ENCODE measurements at regions not wholly inside any gene's neighbourhood (a gene's known extent, or its start where the extent isn't known, plus 50 kb on each side); places are given as distances from the start of the nearest gene placed in this dataset.
A peak's percentile ranks its signal among the peaks of the same experiment; 100 is the strongest.

DNA sequence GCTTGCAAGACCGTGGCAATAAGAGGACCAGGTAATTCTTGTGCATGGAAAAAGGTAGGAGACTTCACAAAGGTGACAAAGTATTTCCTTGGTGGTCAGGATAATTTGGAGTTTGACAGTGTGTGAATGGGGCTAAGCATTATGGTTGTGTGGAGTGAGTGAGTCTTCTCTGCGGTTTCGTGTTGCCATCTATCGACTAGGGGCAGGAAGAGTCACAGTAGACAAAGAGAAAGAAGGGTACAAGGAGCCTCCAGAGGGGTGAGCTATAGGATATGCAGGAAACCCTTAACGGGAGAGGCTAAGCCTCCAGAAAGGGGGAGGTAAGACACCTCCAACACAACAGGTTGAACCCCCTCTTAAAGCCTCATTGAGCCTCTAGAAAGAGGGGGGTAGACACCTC is 64.0 kb upstream of the RANBP6 start:
- peaks cover 2% of the 10 kb centered on the region for H3K4me1 ChIP-seq (ENCODE audit: control insufficient read depth, insufficient read depth, low read length)
- H3K27me3 ChIP-seq (ENCODE audit: control insufficient read depth, insufficient read depth), result no peaks in the 10 kb centered on the region
- DNase-seq, result no peak
- H3K4me3 ChIP-seq (ENCODE audit: low read length), result peak overlapping the region; percentile 60
- WGBS, result 94% methylated on average over 5 of the region's 5 CpGs
- no peaks in the 10 kb centered on the region for H3K9me3 ChIP-seq (ENCODE audit: control insufficient read depth, low read length)
- intact Hi-C loops (cut with DNase I), result no loop called here
- H3K27ac ChIP-seq (ENCODE audit: low read length), result no peak overlapping the region
- ATAC-seq, result no peak

GRCh38 chr9:6078382-6079105 is 63.1 kb upstream of the RANBP6 start:
- Histone ChIP-seq H3K9me3 (ENCODE audit: control insufficient read depth, low read length) (no peaks in the 10 kb centered on the region), H3K27me3 (ENCODE audit: control insufficient read depth, insufficient read depth) (no peaks in the 10 kb centered on the region), H3K4me1 (ENCODE audit: control insufficient read depth, insufficient read depth, low read length) (peaks cover 2% of the 10 kb centered on the region), H3K27ac (ENCODE audit: low read length) (no peak overlapping the region), H3K4me3 (ENCODE audit: low read length) (no peak overlapping the region)
- ATAC-seq, result no peak
- no peak for DNase-seq
- WGBS, result 44% methylated on average over 5 of the region's 5 CpGs
- intact Hi-C loops (cut with DNase I), result no loop called here

DNA sequence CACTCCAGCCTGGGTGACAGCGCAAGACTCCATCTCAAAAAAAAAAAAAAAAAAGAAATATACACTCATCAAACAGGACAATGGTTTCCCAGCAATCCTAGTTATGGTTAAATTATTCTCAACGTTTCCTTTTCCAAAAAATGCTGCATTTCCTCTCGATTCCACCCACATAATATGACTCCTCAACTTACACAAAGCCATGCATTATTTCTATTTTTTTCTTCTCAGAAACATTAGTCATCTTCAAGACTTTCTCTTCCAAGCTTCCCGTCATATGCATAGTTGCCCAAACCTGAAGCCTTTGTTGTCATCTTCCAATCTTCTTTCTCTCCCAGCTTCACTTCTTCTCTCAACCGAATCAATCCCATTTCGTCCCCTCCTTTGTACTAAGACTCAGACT is 61.4 kb upstream of the RANBP6 start:
- ATAC-seq, result no peak
- WGBS, result 59% methylated on average over 6 of the region's 6 CpGs
- intact Hi-C loops (cut with DNase I), result no loop called here

DNA sequence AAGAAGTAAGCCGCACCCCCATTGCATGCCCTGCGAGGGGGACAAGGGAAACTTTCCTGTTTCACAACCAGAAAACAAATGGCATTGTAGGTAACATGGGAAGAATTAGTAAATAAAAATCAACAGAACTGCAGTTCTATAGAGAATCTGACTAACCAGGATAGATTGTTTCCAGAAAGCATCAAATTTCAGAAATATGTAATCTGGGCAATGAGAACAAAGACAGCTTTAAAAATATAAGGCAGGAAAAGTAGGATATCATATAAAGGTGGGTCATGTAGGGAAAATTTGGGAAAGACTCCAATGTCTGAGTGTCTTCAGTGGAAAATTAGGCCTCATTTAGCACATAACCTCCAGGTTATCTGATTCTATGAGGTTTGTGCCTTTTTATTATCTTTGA is 58.3 kb upstream of the RANBP6 start:
- H3K27me3 ChIP-seq (ENCODE audit: control insufficient read depth, insufficient read depth), result no peaks in the 10 kb centered on the region
- no peak for DNase-seq
- ATAC-seq, result no peak
- peaks cover 2% of the 10 kb centered on the region for H3K4me1 ChIP-seq (ENCODE audit: control insufficient read depth, insufficient read depth, low read length)
- no peak overlapping the region for H3K27ac ChIP-seq (ENCODE audit: low read length)
- intact Hi-C loops (cut with DNase I), result no loop called here
- 90% methylated on average over 2 of the region's 2 CpGs for WGBS
- no peak overlapping the region for H3K4me3 ChIP-seq (ENCODE audit: low read length)
- H3K9me3 ChIP-seq (ENCODE audit: control insufficient read depth, low read length), result peaks cover 2% of the 10 kb centered on the region

More for the DNA sequence above, 61.4 kb upstream of the RANBP6 start:
- Histone ChIP-seq H3K27me3 (ENCODE audit: control insufficient read depth, insufficient read depth) (no peaks in the 10 kb centered on the region), H3K9me3 (ENCODE audit: control insufficient read depth, low read length) (no peaks in the 10 kb centered on the region), H3K4me3 (ENCODE audit: low read length) (no peak overlapping the region), H3K4me1 (ENCODE audit: control insufficient read depth, insufficient read depth, low read length) (peaks cover 2% of the 10 kb centered on the region), H3K27ac (ENCODE audit: low read length) (no peak overlapping the region)
- DNase-seq, result no peak

GRCh38 chr9:6072865-6073264 is 57.4 kb upstream of the RANBP6 start:
- WGBS, result 67% methylated on average over 7 of the region's 7 CpGs
- no peaks in the 10 kb centered on the region for H3K27me3 ChIP-seq (ENCODE audit: control insufficient read depth, insufficient read depth)
- no peak overlapping the region for H3K27ac ChIP-seq (ENCODE audit: low read length)
- ATAC-seq (no peak), DNase-seq (peak in 1 of 3 donors; percentile 57)
- intact Hi-C loops (cut with DNase I), result no loop called here
- no peak overlapping the region for H3K4me3 ChIP-seq (ENCODE audit: low read length)
- peaks cover 2% of the 10 kb centered on the region for H3K4me1 ChIP-seq (ENCODE audit: control insufficient read depth, insufficient read depth, low read length)
- H3K9me3 ChIP-seq (ENCODE audit: control insufficient read depth, low read length), result peaks cover 2% of the 10 kb centered on the region

DNA sequence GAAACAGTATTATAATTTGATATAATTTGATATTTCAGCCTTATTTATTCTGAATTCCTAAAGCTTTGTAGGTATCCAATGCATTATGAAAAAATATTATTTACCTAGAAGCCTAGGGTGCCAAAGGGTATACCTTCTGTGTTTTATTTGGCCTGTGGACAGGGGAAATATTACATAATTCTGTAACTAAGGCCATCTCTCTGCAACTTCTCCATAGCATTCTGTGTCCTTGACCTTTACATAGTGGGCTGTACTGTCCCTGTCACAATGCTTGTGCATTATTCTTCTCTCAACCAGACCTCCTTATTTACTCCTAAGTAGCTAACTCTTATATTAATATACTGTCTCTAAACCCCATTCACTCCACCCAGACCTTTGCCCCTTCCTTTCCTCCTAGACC is 57.0 kb upstream of the RANBP6 start:
- intact Hi-C loops (cut with DNase I), result no loop called here
- Histone ChIP-seq H3K9me3 (ENCODE audit: control insufficient read depth, low read length) (peaks cover 2% of the 10 kb centered on the region), H3K4me3 (ENCODE audit: low read length) (no peak overlapping the region), H3K27me3 (ENCODE audit: control insufficient read depth, insufficient read depth) (no peaks in the 10 kb centered on the region), H3K27ac (ENCODE audit: low read length) (no peak overlapping the region), H3K4me1 (ENCODE audit: control insufficient read depth, insufficient read depth, low read length) (peaks cover 2% of the 10 kb centered on the region)
- no peak for DNase-seq
- no peak for ATAC-seq

- no peak for DNase-seq
- peaks cover 2% of the 10 kb centered on the region for H3K9me3 ChIP-seq (ENCODE audit: control insufficient read depth, low read length)
- H3K4me3 ChIP-seq (ENCODE audit: low read length), result no peak overlapping the region
- no peaks in the 10 kb centered on the region for H3K4me1 ChIP-seq (ENCODE audit: control insufficient read depth, insufficient read depth, low read length)
- no peak overlapping the region for H3K27ac ChIP-seq (ENCODE audit: low read length)
- peak in 1 of 2 donors; percentile 41 for ATAC-seq
- intact Hi-C loops (cut with DNase I), result no loop called here
- H3K27me3 ChIP-seq (ENCODE audit: control insufficient read depth, insufficient read depth), result no peaks in the 10 kb centered on the region
These were observed 53.6 kb upstream of the RANBP6 start for GRCh38 chr9:6068983-6069382.

GRCh38 chr9:6067426-6067825 is 52.0 kb upstream of the RANBP6 start:
- Histone ChIP-seq H3K4me1 (ENCODE audit: control insufficient read depth, insufficient read depth, low read length) (no peaks in the 10 kb centered on the region), H3K9me3 (ENCODE audit: control insufficient read depth, low read length) (peaks cover 2% of the 10 kb centered on the region), H3K4me3 (ENCODE audit: low read length) (no peak overlapping the region), H3K27me3 (ENCODE audit: control insufficient read depth, insufficient read depth) (no peaks in the 10 kb centered on the region), H3K27ac (ENCODE audit: low read length) (no peak overlapping the region)
- WGBS, result 92% methylated on average over 2 of the region's 2 CpGs
- intact Hi-C loops (cut with DNase I), result no loop called here
- ATAC-seq, result no peak
- DNase-seq, result no peak
